A673 (cell line): ENCODE measurements at regions not wholly inside any gene's neighbourhood (a gene's known extent, or its start where the extent isn't known, plus 50 kb on each side); places are given as distances from the start of the nearest gene placed in this dataset.

Experiments
- EZH2 ChIP-seq: fragments of 200-600 bp; sonication (generic); IDR thresholded peaks from 2 replicates; pipeline ENCODE4 v1.6.1; 2017; ENCODE audit warnings: borderline replicate concordance, low read depth, mild to moderate bottlenecking, mixed read lengths, antibody characterized with exemption, low read length; ENCODE audit not compliant: poor library complexity, severe bottlenecking
- TF ChIP-seq, protein P1 (sequence below): fragments of 300-800, 200-600 bp; sonication (generic); conservative IDR thresholded peaks from 2 replicates; pipeline ENCODE4 v1.5.1; 2017; ENCODE audit warnings: low read depth, mild to moderate bottlenecking, antibody characterized with exemption, low read length, moderate library complexity, mixed read lengths

- TF ChIP-seq, protein P1, sequence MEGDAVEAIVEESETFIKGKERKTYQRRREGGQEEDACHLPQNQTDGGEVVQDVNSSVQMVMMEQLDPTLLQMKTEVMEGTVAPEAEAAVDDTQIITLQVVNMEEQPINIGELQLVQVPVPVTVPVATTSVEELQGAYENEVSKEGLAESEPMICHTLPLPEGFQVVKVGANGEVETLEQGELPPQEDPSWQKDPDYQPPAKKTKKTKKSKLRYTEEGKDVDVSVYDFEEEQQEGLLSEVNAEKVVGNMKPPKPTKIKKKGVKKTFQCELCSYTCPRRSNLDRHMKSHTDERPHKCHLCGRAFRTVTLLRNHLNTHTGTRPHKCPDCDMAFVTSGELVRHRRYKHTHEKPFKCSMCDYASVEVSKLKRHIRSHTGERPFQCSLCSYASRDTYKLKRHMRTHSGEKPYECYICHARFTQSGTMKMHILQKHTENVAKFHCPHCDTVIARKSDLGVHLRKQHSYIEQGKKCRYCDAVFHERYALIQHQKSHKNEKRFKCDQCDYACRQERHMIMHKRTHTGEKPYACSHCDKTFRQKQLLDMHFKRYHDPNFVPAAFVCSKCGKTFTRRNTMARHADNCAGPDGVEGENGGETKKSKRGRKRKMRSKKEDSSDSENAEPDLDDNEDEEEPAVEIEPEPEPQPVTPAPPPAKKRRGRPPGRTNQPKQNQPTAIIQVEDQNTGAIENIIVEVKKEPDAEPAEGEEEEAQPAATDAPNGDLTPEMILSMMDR: no peak
- TF ChIP-seq EZH2: no peak
Measured at GRCh38 chr5:62942384-62942783, 363.8 kb downstream of the LRRC70 start.
